Erythroblast (primary cell): ENCODE measurements at regions not wholly inside any gene's neighbourhood (a gene's known extent, or its start where the extent isn't known, plus 50 kb on each side); places are given as distances from the start of the nearest gene placed in this dataset.
A peak's percentile ranks its signal among the peaks of the same experiment; 100 is the strongest.

ENCODE experiments used
- DNase-seq, 2 experiments: peaks; one replicate each; lab custom pipeline; 2025; lab: John Stamatoyannopoulos, UW
- GATA1 ChIP-seq: IDR thresholded peaks from 2 replicates; pipeline ENCODE4 v1.6.1; 2011; ENCODE audit warnings: low read depth, mild to moderate bottlenecking, control low read depth, low read length, moderate library complexity
- POLR2A ChIP-seq: IDR thresholded peaks from 2 replicates; pipeline ENCODE4 v1.6.1; 2011; ENCODE audit warnings: mild to moderate bottlenecking, low read length

DNA sequence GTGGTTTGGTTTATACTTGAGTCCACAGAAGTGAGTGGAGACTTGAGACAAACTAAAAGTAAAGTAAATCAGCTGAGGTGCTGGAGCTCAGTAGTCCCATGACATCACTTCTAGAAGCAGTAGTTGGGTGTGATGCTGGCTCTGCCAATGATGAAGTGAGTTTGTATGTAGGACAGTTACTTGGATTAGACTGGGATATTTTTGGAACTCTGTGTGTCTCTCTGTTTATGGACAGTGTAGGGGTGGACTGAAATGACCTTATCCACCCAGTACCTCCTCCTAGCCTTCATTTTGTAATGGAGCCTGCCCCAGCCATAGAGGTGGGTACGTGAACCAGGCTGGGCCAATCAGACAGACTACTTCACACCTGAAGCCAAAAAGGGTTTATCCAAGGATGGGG is 52.2 kb downstream of the POLR1D start:
- TF ChIP-seq POLR2A, result no peak
- TF ChIP-seq GATA1, result no peak
- DNase-seq, result no peak

DNA sequence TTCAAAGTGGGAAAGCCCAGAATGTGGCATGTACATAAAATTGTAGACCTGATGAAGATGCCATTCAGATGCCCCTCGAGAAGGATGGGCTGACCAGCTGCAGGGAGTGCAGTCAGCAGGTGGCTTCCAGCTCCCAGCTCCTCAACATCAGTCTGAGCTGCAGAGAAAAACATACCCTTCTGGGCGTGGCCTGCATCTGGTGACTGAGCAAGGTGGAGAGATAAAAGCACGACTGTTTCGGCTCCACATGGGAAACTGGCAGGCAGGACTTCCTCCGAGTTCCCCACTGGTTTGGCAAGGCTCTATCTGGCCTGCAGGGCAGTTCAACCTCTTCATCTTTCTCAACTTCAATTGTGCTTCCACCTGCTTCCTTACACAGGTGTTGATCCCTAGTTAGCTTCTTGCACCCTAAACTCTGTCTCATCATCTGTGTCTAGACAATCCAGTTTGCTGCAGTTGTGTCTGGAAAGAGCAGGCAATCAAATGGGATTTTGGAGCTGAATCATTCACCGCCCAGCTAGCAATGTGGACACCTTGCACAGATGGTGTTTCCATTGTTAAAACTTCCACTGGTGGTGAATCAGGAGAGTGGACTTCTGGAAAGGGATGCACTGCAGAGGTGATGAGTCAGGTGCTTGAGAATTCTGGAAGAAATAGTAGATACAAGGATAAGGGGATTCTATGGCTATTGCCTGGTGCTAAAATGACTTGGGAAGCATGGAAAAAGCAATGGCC is 56.8 kb downstream of the POLR1D start:
- peak; percentile 23 to 44 for DNase-seq
- TF ChIP-seq GATA1 (no peak), POLR2A (no peak)

GRCh38 chr13:27679396-27679795 is 57.7 kb downstream of the POLR1D start:
- no peak for TF ChIP-seq GATA1
- TF ChIP-seq POLR2A, result no peak

DNA sequence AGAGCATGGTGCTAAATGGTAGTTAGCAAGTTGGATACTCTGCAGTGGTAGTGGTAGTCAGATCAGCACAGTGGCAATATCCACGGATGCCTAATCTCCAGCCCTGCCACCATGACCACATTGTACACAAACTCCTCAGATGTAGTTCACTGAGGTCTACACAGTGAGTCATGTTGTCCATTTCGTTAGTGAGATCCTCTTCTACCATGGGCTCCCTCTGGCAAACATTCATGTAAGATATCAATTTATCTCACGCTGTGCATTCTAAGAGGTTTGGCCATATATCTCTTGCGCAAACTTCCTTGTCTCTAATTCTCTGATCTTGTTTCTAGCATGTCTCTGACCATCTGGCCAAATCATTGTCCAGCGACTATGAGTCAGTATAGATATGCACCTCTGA is 58.2 kb downstream of the POLR1D start:
- DNase-seq, result peak; percentile 7 to 44
- TF ChIP-seq GATA1 (no peak), POLR2A (no peak)

More at GRCh38 chr13:27679396-27679795, 57.7 kb downstream of the POLR1D start:
- DNase-seq, result no peak

DNA sequence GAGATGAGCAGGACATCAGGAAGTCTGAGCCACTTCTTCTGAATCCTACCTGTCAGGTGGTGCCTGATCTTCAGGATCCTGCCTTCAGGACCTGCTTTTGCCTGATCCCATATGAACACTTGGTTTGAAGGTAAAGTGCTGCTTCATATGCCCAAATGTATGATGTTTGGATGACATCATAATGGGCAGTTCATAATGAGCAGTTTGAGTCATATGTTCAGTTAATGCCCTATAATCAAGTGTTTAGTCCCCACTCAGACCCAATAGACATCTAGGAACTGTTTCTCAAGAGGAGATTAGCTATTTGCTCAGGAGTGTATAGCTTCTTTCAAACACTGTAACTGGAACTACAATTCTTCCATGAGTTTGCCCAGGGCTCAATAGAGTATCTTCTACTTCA is 58.8 kb downstream of the POLR1D start:
- TF ChIP-seq POLR2A (no peak), GATA1 (no peak)

DNA sequence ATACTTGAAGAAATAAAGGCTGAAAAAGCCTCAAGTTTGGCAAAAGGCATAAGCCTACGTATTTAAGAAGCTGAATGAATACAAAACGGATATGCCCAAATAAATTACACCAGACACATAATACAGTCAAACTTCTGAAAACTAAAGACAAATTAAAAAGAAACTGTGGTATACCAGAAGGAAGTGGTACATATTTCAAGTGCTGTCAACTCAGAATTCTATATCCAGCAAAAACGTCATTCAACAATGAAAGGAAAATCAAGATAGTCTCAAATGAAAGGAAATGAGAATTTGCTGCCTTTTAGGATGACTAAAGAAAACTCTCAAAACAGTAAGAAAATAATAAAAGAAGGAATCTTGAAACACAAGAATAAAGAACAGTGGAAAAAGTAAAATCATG is 69.5 kb downstream of the POLR1D start:
- TF ChIP-seq POLR2A (no peak), GATA1 (no peak)
- DNase-seq, result no peak

More for the DNA sequence above, 58.8 kb downstream of the POLR1D start:
- no peak for DNase-seq

GRCh38 chr13:27696731-27697130 is 75.0 kb downstream of the POLR1D start:
- TF ChIP-seq POLR2A (no peak), GATA1 (no peak)
- DNase-seq, result no peak

DNA sequence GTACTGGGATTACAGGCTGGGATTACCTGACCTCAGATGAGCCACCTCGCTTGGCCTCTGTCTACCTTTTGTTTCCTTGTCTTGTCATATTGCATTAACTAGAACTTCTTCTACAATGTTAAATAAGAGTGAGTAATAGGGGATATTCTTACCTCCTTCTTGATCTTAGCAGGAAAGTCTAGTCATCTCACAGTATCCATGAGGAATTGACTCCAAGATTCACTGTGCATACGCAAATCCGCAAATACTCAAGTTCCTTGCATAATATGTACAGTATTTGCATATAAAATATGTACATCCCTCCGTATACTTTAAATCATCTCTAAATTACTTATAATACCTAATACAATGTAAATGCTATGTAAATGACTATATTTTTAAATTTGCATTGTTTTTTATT is 78.3 kb downstream of the POLR1D start:
- DNase-seq, result no peak
- TF ChIP-seq POLR2A (no peak), GATA1 (no peak)

DNA sequence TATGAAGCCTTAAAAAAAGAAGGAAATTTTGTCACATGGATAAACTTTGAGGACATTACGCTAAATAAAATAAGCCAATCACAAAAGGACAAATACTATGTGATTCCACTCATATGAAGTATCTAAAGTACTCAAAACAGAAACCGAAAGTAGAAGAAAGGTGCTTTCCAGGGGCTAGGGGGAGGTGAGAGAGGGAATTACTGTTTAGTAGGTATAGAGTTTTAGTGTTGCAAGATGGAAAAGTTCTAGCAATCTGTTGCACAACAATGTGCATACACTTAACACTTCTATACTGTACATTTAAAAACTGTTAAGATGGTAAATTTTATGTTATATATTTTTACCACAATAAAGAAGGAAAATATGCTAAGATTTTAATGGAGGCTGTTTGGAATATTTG is 83.0 kb downstream of the POLR1D start:
- DNase-seq, result peak in 1 of 2 experiments; percentile 3
- TF ChIP-seq POLR2A, result no peak
- no peak for TF ChIP-seq GATA1

DNA sequence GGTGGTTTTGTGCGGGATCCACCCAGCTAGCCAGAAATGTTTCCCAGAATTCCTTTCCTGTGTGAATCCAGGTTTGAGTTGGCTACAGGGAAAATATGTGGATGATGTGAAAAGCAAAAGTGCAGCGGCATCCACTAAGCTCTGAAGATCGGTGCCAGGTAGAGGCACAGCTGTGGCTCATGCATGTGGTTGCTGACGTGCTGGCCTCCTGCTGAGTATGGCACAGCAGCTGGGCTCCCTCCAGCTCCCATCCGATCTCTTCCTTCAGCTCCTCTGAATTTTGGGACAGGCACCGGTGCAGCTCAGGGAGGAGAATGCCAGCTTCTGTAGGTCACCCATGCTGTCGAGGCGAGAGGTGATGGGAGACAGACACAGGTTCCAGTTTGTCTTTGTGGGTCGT is 84.0 kb upstream of the GSX1 start:
- TF ChIP-seq GATA1, result no peak
- no peak for TF ChIP-seq POLR2A
- no peak for DNase-seq

DNA sequence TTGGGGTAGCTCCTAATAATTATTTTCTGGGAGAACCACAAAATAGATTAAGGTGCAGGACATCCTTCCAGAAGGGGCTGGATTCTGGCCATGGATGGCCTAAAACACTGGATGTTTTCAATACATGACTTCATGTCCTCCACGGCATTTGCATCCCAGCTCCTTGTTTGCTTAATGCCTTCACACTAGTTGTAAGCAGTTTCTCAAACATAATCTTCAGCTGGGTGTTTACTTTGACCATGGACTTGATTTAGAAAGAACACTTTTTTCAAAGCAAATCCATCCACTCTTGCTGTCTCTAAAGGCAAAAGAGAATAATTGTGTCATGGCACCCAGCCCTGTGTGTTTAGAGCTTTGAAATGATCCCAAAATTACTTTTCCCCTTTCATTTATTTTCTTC is 82.5 kb upstream of the GSX1 start:
- no peak for DNase-seq
- TF ChIP-seq POLR2A (no peak), GATA1 (no peak)

DNA sequence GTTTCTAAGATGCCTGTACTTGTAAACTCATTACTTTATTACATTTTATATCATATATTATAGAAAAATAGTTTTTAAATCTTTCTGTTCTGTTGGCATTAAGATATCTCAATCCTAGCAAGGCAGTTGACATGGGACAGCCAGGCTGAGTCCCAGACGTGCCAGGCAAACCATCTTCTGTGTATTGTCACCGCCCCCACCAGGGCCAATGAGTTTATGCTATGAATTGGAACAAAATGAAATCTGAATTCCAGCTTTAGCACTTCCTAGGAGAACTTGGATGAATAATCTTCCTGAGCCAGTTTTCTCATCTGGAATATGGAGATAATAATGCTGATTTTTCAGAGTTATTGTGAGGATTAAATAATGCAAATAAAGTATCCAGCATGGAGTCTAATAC is 79.9 kb upstream of the GSX1 start:
- TF ChIP-seq GATA1, result no peak
- DNase-seq, result peak; percentile 45 to 66

- TF ChIP-seq POLR2A, result no peak
- TF ChIP-seq GATA1, result no peak
- DNase-seq, result no peak
Observed at GRCh38 chr13:27713767-27714166, 78.5 kb upstream of the GSX1 start.

- no peak for TF ChIP-seq POLR2A
- no peak for TF ChIP-seq GATA1
- no peak for DNase-seq
Observed at GRCh38 chr13:27721681-27722080, 70.6 kb upstream of the GSX1 start.

- DNase-seq, result peak in 1 of 2 experiments; percentile 3
Observed at GRCh38 chr13:27728271-27728670, 64.0 kb upstream of the GSX1 start.

GRCh38 chr13:27730191-27730590 is 62.1 kb upstream of the GSX1 start:
- DNase-seq, result no peak
- no peak for TF ChIP-seq POLR2A
- TF ChIP-seq GATA1, result no peak

More at GRCh38 chr13:27728271-27728670, 64.0 kb upstream of the GSX1 start:
- TF ChIP-seq GATA1 (no peak), POLR2A (no peak)
